GM19238 (cell line): ENCODE measurements at regions not wholly inside any gene's neighbourhood (a gene's known extent, or its start where the extent isn't known, plus 50 kb on each side); places are given as distances from the start of the nearest gene placed in this dataset.
A peak's percentile ranks its signal among the peaks of the same experiment; 100 is the strongest.

Experiments
- DNase-seq: peaks from one replicate; pipeline ENCODE4 v3.0.0; 2011; ENCODE audit warnings: low spot score; ENCODE audit not compliant: insufficient read length

DNA sequence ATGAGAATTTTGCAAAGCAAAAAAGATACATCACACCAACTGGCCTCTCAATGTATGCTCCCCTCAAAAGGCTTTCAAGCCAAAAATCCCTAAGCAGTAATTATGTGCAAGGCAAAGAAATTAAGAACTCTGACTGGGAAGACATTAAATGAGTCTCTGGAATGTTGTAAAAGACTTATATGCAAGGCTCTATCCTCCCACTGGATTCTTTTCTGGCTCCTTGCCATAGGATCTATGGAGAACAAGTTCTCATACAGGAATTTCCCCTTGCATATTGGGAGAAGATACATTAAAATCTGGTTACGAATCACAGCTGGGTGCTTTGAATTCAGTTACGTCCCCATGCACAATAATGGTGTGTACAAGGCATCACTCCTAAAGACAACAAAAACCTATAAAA lies 73.4 kb upstream of the ATL2 start:
- DNase-seq: no peak

DNA sequence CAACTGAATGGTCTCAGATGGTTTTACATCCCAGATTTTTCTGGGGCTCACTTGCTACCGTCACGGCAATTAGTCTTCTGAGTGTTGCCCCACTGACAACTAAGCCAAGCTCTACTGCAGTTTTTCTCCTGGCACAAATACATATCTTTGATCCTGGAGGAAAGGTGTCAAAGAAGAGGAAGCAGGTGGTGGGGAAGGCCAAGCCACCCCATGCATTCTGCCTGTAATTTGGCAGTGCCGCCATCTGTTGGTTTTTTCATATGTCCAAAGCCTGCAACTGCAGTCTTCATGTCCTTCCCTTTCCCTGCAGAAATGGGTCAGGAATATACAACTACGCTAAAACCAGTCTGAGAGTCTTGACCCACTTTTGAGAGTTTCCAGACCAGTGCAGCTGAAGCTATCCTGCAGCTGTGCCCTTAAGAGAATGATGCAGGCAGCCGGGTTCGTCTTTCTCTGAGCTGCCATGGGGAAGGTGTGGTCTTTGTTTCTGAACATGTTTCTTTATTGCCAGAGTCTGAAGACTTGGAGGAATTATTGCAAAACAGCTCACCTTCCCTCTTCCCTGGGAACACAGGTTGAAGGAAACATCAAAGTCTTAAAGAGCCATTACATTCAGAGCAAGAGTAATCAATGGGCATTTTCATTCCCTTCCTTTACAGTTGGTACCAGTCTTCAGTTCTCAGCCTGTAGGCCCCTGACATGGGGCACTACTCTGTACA lies 71.8 kb upstream of the ATL2 start:
- DNase-seq: no peak

DNA sequence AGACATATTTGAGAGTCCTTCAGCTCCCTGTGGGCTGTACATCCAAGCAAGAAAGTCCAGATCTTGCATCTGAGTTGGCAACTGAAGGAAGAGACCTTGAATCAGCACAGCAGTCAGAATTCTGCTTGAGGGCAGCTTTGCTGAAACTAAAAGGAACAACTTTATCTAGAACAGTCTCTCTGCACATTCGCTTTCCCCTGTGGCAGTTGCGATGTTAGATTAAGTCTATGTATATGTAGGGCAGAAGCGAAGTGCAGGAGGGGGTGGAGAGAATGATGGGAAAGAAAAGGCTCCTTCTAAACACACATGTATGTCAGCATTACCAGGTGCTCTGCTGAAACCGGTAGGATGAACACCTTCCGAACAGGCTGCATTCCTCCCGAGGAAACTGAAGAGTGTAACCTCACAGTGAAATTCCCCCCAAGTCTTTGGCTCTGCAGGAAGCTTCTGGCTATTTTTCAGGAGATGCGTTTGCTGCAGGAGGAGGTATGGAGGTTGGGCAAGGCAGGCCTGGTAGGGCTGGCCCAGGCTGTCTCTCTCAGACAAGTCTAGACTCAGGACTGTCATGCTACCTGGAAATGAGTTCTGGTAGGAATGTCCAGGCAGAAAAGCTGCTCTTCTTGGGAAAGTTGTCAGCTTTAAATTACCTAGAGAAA lies 70.0 kb upstream of the ATL2 start:
- no peak for DNase-seq

DNA sequence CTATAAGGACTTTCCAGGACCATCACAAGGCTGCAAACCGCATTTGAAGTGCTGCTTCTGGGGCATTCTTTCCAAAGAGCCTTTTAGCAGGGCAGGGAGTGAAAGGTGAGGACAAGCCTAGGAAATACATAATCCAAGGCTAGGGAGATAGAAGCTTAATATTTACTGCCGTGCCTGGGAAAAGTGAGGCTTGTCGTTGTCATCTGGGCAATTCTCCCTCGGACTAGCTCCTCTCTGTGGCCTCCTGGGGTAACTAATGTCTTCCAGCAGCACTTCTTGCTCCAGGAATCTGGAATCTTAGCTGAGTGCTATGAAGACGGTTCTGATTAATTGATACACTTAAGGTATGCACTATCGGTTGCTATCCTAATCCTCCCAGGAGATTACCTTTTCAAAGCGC lies 69.3 kb upstream of the ATL2 start:
- DNase-seq: no peak

DNA sequence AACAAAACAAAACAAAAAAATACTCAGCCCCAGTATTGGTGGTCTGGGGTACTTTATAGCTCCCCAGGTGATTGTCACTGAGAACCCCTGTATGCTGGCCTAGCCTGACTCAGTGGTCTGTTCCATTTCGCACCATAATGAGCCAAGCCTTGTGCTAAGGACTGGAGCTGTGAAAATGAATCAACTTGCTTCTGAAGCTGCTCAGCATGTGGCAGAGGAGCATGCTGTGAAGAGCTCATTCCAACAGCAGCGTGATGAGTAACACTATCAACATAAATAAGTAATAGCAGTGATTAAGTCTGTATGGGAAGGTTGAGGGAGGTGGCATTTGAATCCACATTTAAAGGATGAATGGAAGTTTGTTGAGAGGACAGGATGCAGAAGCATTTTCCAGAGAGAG lies 67.2 kb upstream of the ATL2 start:
- no peak for DNase-seq

DNA sequence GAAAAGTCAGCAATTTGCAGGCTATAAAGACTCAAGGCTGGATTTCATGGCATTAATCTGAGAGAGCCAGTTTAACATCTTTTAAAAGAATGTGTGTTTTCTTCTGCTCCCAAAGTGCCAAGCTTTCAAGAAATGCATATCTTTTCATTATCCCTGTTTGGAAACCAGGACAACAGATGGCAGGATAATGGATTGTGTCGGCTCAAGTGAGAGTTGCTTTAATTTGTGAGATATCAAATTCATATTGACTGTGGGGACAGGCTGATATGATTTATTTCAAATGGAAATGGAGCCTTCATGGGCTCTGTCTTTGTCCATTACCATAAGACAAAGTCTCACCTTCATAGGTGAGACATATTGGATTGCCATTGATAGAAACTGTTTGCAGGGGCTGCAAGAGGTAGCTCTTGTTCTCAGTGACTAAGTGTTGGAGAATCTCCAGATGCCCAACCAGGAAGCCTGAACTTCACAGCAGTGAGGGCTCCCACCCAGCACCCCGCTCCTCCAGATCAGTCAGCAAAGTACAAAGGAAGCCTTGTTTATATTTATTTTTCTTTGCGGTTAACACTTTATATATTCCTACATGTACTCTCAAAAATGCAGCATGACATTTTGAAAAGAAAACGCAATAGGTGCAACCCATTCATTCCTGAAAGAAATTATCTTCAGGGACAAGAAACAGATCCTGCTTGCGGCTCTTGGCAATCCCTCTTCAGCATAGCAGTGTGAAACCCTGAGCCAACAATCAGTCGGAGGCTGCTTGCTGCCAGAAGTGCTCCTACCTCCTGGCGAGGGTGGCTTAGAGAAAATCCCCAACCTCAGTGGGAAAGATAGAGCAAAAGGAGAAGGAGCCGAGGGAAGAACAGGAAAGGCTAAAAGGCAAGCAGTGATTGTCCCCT lies 65.8 kb upstream of the ATL2 start:
- no peak for DNase-seq

DNA sequence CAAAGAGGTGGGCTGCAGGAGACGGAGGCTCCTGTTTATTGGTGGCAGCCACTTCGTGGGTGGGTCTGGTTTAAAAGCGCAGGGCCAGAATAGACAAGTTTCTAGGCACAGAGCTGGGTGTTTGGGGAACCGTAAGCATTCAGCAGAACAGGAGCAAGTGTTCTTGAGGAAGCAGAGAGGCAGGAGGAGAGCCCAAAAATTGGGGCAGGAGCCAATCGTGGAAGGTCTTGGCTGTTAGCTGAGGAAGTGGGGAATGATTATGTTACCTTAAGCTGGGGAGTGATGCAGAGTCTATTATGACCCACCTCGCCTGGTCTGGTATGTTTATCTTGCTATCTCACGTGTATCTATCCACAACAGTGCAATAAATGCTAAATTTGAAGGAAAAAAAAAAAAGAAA lies 64.3 kb upstream of the ATL2 start:
- no peak for DNase-seq

DNA sequence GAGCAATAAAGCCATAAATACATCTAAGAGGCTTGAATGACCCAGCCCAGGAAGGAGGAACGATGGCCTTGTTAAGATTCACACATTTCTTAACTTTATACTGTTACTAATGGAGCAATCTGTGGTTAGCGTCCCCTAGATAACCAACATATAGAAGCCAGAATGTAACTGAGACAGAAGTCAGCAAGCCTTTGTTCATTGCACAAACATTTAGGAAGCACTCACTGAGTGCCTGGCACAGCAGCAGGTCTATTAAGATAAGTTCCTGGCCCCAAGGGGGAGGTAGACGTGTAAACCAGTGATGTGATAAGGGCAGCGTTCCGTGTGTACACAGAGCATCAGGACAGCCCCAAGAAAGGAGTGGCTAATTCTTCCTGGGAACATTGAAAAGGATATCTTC lies 63.6 kb upstream of the ATL2 start:
- DNase-seq: no peak

DNA sequence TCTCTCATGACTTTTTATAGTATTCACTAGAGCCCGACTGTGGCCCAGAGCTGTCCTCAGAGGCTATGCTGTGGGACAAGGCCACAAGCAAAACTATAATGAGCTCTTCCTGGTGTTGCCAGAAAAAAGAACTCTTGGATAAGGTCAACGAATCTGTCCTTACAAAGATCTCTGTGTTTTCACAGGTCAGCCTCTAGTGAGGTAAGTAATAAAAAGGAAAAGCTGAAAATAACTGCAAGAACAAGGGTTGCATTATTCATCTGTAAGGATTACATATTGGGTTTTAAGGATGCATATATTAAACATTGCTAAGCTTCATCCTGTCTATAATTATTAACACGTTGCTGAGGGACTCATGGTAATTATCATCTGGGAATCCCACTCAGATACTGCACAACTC lies 62.8 kb upstream of the ATL2 start:
- no peak for DNase-seq

DNA sequence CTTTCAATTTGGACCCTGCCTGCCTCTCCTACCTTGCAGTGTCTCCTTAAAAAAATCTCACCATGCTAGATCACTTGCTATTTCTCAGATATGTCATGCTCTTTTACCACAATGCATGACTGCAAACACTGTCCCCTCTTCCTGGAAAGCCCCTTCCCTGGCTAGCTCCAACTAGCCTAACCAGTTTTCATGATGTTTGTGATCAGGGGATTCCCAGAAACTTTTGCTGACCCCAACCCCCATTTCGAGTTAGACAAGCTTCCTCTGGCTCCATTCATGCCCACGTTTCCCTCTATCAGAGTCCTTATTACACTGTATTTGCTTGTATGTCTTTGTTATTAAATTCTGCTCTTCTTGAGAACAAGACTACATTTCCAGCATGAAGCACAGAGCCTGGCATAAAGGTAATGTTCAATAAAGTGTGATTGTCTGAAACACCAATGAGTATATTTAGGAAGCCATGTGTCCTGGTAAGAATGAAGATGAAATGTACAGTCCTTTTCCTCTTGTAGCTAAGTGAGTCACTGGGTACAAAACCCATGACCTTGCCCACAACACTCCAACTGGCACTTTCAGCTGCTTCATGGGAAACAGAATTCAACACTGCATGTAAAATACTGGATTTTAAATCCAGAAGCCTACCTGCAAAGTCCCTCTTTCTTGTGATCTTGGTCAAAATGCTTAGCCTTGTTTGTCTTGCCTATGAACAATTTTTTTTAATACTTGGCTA lies 62.0 kb upstream of the ATL2 start:
- peak; percentile 23 for DNase-seq

DNA sequence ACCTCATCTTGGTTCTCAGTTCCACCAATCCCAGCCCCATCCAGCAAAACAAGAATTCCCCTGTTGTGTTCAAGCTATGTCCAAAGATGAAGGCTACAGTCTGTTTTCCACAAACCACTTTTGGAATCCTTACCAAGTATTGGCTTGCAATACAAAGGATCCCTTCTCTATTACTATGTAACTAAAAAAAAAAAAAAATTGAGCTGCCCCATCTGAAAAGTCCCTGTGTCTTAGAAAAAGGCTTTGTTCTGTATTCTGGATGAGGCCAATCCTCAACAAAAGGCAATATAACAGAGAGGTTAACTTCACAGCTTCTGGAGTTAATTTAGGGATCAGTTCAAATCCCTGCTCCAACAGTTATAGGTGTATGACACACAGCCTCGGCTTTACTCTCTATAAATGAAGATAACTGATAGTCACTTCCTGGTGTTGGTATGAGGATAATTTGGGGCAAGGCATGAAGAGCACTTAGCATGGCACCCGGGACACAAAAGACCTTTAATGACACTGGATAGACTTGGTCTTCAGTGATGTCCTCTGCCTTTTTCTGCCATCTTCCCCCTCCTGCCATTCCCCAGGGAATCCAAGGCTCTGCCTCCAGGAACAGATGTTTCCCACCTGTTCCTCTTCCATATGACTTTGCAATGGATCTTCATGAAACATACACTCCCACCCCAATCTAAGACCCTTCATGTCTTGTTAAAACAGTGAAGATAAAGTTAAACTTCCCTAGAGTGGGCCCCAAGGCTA lies 61.2 kb upstream of the ATL2 start:
- no peak for DNase-seq

DNA sequence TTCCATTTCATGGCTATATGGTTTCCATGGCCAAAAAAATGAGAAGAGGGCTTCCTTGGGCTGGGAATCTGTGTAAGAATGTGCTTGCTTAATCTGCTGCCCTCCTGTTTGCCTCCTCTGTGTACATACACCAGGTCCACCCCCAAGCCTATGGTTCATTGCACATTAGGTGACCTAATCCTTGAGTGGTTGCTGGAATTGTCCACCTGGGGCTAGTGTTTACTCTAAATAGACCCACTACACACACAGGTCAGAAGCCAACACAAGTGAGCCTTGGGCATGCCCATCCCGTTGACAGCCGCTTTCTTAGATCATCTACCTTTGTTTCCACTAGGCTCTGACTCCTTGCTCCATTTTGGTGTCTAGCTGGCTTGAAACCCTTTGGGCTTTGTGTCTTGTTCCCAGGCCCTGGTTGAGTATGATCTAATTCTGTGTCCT lies 59.2 kb upstream of the ATL2 start:
- no peak for DNase-seq

DNA sequence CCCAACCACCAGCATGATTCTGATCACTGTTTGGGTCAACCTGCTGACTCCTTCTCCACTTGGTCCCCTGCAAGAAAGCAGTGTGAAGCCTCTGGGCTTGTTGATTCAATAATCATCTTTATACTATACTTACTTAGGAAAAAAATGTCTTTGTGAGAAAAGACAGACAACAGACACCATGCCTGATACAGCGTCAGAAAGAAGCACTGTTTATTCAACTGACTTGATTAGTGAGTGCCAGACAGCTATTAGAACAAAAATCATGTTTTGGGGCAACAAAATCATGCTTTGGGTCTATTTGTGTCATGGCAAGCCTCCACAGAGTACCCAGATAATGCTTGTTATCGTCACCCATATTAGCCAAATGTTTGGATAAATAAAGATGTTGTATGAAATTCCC lies 58.7 kb upstream of the ATL2 start:
- no peak for DNase-seq

DNA sequence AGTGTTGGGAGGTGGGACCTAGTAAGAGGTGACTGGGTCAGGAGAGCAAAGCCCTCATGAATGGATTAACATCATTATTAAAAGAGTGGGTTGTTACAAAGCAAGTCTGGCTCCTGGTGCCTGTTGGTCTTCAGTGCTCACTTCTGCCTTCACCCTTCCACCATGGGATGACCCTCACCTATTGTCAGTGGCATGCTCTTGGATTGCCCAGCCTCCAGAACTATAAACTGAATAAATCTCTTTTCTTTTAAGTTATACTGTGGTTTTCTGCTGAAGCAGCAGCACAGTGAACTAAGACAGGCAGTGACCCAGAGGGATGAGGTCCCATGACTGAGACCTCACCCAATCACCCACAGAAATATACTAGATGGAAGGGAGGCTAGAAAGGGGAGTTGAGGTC lies 57.5 kb upstream of the ATL2 start:
- no peak for DNase-seq

DNA sequence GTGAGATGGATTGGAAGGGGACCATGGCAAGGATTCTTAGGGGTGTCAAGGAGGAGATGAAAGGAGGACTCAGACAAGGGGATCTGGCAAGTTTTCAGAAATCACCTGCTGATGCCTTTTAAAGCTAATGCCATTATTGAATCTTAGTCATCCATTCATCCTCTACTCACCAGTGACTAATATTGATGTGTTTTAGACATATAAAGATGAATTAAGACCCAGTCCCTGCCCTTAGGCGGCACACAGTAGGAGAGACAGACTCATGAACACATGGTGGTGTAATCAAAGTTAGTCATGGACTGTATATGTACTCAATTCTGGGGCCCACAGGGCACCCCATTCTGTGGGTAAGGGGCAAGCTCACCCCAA lies 56.5 kb upstream of the ATL2 start:
- DNase-seq: no peak

DNA sequence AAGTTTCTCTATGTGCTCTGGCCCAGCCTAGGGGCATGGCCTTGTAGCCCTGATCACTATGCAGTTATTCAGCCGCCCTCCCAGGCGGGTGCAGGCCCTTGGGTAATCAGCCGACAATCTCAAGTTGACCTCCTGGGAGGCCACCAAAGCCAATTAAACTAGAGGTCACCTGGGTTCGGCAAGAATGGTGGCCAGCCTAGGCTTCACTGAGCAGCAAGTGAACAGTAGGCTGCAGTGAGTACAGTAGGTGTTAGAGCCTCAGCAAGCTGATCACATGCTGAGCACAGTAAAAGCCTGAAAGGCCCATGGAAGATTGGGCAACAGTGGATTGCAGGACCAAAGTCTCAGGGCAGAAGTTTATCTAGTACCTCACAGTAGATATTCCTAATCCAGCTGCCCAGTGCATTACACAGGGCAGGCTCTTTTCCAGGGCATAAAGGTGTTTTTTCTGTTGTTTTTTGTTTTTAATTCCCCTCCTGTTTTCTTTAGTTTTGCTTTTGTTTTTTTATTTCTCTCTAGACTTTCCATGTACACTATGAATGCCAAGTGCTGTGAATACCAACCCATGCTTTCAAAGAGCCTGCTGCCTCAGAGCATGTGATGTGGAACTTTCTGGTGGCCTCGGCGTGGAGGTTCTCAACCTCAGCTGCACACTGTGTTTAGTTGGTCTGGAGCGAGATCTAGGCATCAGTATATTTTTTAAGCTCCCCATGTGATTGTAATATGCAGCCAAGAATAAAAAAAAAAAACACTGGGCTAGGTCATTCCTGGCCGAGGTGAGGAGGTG lies 55.9 kb upstream of the ATL2 start:
- no peak for DNase-seq

DNA sequence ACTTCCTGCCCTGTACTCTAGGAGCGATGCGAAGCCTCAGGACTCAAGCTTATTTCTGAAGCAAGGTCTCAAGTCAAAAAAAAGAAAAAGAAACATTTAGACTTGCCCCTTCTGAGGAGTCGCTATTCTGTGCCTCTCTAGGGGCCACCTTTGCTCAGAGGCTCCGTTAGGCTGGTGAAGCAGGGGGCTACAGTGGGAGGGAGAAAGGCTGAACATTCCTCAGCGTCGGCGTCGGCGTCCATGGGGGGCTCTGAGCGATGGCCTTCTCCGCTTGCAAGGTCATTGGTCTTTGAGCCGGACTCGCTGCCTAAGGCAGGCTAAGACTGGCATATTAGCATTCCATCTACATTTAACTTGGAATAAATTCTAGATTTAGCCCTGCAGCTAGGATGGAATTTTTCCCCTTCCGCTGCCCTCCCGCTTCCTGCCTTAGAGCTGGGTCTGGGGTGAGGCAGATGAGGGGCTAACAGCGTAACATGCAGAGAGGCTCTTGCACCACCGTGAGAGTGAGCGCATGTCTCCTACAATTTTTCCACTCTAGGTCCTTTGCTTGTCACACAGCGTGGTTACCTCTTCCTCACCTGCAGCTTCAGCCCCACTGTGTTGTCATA lies 53.6 kb upstream of the ATL2 start:
- no peak for DNase-seq

DNA sequence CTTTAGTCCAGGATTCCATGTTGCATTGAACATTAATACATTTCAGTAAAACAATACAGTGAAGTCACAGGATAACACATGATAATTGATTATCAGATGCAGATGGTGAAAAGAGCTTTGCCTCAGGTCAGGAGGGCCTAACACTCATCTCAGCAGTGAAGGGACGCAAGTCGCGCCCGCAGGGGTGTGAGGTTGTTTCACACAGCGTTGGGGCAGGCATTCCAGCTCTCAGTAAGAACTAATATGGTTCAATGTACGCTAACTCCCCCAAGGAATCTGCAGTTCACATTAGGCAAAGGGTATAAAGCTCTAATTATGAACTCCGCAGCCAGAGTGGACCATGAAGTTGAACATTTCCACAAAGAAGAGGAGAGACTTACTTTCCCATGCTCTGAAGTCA lies 53.1 kb upstream of the ATL2 start:
- DNase-seq: no peak

DNA sequence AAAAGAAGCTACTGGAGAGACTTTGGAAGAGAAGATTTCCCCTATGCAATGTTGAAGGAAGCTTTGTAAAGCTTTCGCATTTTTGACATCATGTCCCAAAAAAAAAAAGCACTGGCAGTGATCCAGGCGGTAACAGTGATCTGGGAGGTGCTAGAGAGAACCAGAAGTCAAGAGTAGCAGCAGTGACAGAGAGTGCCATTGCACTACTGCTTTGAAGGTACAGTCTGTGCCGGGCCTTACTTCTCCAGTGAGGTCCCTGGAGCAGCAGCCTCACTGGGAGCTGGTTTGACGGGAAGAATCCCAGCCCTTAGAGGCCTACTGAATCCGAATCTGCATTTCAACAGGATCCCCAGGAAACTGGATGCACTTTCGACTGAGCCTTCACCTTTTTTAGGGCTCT lies 50.9 kb upstream of the ATL2 start:
- no peak for DNase-seq

DNA sequence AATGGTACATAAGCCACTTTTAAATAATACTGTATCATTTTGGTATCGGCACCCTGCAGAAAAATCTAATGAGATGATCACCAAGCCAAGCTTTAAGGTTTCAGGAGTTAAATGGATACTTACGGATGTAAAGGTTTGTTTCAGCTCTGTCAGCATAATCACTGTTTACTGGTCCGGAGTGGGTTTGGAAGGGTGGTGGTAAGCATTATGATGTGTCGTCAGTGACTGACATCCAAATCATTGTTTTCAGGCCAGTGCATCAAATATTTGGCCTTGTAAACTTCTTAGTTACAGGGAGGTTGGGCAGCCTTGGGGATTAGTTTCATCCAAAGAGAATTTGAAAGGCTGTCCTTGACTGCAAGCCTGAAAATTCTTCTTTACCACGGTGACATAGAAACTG lies 50.0 kb upstream of the ATL2 start:
- no peak for DNase-seq
